ENCODE measurements at regions not wholly inside any gene's neighbourhood (a gene's known extent, or its start where the extent isn't known, plus 50 kb on each side); places are given as distances from the start of the nearest gene placed in this dataset.
A peak's percentile ranks its signal among the peaks of the same experiment; 100 is the strongest.

GRCh38 chr2:150043172-150043500, 444.3 kb downstream of the RND3 start:
- DNase-seq, result no peak

- no peak for DNase-seq
Measured at GRCh38 chr2:150042500-150043171, 444.8 kb downstream of the RND3 start.

- DNase-seq, result peak; percentile 12
Measured at GRCh38 chr2:150041722-150042425, 445.6 kb downstream of the RND3 start.

GRCh38 chr2:150036622-150037021, 449.0 kb upstream of the MMADHC start:
- DNase-seq, result no peak

GRCh38 chr2:150034665-150035064, 447.1 kb upstream of the MMADHC start:
- DNase-seq, result no peak

- DNase-seq, result no peak
Measured at GRCh38 chr2:150030436-150031190, 443.0 kb upstream of the MMADHC start.

- no peak for DNase-seq
Measured at GRCh38 chr2:150028322-150028721, 440.7 kb upstream of the MMADHC start.

GRCh38 chr2:150027164-150027563, 439.6 kb upstream of the MMADHC start:
- no peak for DNase-seq

GRCh38 chr2:150023663-150024062, 436.1 kb upstream of the MMADHC start:
- no peak for DNase-seq

- DNase-seq, result no peak
Measured at GRCh38 chr2:150023044-150023443, 435.5 kb upstream of the MMADHC start.

- DNase-seq, result no peak
Measured at GRCh38 chr2:150020937-150021673, 433.5 kb upstream of the MMADHC start.

- DNase-seq, result no peak
Measured at GRCh38 chr2:150020221-150020620, 432.6 kb upstream of the MMADHC start.

- no peak for DNase-seq
Measured at GRCh38 chr2:150019063-150019462, 431.5 kb upstream of the MMADHC start.

GRCh38 chr2:150012986-150013385, 425.4 kb upstream of the MMADHC start:
- DNase-seq, result peak; percentile 40

- peak; percentile 63 for DNase-seq
Measured at GRCh38 chr2:150011161-150011730, 423.7 kb upstream of the MMADHC start.

- no peak for DNase-seq
Measured at GRCh38 chr2:150008901-150009300, 421.3 kb upstream of the MMADHC start.

GRCh38 chr2:150007815-150008430, 420.3 kb upstream of the MMADHC start:
- peak; percentile 14 for DNase-seq

GRCh38 chr2:150006591-150006990, 419.0 kb upstream of the MMADHC start:
- no peak for DNase-seq

GRCh38 chr2:150003544-150003943, 416.0 kb upstream of the MMADHC start:
- DNase-seq, result no peak

GRCh38 chr2:150001788-150002187, 414.2 kb upstream of the MMADHC start:
- DNase-seq, result no peak

- no peak for DNase-seq
Measured at GRCh38 chr2:149996901-149997300, 409.3 kb upstream of the MMADHC start.

- peak; percentile 79 for DNase-seq
Measured at GRCh38 chr2:149994057-149994728, 406.6 kb upstream of the MMADHC start.
